HG02885 (cell line): ENCODE measurements at regions not wholly inside any gene's neighbourhood (a gene's known extent, or its start where the extent isn't known, plus 50 kb on each side); places are given as distances from the start of the nearest gene placed in this dataset.

Experiments
- ATAC-seq: cut with Tn5 transposase; IDR thresholded peaks from one replicate; pipeline ENCODE4 v1.9.1; 2021; ENCODE audit warnings: mild to moderate bottlenecking; ENCODE audit not compliant: unreplicated experiment, poor library complexity

DNA sequence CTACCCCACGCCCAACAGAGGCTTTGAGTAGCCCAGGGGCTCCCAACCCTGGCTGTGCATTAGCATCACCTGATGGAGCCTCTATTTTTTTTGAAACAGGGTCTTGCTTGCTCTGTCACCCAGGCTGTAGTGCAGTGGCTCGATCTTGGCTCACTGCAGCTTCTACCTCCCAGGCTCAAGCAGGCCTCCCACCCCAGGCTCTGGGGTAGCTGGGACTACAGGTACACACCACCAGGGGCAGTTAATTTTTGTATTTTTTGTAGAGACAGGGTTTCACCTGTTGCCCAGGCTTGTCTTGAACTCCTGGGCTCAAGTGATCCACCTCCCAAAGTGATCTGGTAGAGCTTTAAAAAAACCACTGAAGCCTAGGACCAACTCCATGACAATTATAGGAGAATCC is 394.8 kb upstream of the ATP5MC3 start:
- no peak for ATAC-seq

DNA sequence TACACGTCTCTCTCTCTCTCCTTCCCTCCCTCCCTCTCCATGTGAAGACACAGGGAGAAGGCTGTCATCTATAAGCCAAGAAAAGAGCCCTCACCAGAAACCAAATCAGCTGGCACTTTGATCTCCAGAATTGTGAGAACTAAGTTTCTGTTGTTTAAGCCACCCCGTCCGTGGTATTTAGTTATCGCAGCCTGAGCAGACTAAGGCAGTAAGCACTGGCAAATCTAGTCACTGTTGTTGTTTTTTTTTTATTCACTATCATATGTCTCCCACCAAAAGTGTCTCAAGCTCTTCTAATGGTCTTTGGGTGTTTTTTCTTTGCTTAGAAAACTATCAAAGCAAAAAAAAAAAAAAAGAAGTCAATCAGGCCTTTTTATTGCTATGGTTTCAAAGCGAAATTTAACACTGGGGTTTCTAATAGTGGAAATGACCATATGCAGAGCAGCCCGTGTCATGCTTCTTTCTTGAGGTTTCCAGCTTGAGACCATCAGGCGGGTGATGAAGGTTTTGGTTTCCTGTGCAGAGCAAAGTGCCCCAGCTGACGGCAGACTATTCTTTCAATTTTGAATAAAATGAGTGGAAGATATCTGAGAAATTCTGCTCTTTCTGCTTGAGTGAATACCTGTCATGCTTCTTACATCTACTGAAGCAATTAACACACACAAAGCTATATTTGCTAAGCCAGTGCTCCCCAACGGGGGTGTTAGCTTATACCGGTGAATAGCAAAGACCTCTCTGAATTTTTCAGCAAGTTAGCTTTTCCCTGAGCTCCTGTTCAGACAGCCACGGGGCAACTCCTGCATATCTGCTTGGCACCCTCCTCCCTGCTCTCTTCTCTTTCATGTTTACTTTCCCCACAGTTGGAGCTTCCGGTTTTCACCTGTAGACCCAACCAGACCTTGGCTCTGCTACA is 394.1 kb upstream of the ATP5MC3 start:
- peak; percentile 98 for ATAC-seq

DNA sequence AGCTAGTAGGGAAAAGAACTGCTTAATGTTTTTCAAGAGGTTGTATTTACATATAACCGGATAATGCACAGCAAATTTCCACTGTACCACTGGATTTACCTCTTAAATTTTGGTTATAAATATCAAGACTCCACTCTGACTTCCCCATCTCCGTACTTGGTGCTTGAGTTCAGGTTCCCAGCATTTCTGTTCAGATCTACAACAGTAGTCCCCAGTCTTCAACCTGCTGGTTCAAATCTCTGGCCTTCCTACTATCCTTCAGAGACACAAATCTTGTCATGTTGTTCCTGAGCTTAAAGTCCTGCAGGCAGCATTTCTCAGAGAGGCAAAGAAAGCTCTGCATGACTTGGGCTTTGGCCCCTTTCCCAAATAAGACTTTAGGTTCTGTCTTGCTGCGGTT is 392.6 kb upstream of the ATP5MC3 start:
- no peak for ATAC-seq

DNA sequence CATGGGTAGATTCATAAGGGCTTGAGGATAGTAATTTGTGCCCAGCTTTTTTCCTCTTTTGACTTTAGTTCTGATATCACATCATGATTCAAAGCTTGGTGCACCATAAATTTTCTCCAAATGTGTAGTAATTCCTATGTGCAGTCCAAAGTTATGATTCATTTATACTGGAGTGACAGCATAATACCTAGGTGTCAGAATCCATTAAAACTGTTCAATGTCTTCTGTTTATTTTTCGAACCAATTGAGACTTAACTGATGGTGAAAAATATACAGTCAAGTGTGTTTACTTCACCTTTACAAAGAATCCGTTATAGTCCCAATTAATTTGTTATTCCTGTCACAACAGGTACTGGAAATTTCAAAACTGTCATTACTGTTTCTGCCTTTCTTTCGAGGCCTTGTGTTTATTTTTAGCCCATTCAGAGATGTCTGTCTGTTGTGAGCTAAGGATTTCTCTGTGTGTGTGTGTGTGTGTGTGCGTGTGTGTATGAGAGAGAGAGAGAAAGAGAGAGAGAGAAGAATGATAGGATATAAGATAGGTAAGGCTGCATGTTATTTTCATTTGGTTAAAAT is 389.7 kb upstream of the ATP5MC3 start:
- ATAC-seq = no peak

DNA sequence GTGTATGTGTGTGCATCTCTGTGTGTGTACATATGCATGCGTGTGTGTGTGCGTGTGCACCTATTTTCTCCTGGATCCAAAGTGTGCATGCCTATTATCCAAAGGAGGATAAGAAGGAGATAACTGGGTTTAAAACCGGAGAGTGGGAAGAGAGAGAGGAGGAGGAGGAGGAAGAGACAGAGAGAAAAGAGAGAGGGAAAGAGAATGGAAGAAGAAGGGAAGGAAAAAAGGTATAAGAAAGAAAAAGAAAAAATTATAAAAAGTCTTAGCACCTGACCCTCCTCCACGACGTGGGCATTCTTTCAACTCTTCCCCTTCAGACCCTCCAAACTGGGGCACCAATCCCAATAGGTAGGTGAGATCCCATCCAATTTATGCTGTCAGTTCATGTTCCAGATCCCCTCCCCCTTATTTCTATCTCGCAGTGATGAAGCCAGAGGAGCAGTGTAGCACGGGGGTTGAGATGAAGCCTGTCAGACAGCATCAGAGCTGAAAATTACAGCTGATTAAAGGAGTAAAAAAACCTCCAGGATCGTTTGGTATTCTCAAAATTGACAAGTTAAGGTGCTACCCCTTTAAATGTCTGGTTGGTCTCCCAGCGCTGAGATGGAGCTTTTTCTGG is 386.7 kb upstream of the ATP5MC3 start:
- no peak for ATAC-seq

DNA sequence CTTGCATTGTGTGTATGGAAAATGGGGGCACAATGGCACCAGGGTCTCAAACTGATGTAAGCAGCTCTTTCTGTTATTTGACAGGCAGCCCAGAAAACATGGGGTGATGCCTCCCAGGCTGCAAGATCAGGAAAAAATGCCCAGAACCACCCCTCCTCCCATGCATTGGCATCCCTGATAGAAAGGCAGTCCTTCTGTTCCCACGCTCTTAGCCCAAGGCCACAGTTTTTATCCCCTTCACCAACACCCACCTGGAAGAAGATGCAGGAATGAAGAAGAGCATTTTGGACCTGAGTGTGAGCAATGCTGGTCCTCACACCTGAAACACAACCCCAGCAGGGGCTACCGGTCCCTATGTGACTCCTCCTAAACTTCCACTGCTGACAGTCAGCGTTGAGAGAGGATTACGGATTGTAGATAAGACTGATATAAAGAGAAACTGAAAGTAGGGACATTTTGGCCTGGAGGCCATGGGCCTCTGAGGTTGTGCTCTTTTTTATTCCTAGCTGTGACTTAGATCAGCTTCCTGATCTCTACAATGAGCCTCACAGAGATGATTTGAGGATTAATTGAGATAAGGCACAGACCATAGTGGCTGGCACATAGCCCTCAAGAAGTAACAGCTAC is 386.0 kb upstream of the ATP5MC3 start:
- no peak for ATAC-seq

DNA sequence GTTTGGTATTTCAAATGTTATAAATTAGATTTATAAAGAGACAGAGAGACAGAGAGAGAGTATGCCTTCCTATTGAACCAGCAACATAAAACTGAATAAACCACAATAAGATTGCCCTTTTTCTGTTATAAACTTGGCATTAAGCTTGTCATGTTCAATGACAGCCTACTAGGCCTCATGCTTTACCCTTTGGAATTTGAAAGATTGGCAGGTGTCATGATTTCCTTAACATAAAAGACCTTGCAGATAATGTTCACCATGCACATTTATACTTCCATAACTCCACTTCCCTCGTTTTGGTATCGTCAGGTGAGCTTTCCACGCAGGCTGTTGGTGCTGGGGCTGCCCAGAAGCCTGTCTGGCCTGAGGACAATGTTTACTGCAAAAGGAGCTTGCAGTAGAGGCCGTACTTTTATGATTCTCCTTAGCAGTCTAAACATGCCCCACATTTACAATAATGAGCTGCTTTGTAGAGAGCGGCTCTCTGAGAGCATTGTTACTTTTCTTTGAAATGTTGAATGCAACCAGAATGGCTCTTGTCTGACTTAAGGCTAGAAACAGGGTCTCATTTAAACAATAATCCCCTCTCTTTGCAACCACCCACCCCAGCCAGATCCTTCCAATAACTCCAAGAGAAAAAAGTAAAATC is 379.1 kb upstream of the ATP5MC3 start:
- no peak for ATAC-seq

DNA sequence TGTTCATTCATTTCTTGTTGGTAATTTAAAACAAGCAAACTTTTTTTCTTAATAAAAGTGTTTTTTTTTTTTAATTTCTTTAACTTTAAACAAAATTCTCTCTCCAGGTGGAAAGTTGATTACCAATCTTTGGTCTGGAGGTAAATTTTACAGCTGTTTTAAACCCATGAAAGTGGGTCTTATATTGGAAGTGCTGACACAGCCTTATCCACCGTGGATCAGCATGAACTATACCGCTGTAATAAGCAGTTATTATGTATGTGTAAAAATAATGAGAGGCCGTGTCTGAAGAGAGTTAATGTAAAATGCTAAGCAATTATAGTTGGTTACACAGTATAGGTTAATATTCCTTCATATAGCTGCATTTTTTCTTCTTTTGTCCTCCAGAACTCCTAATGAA is 378.1 kb upstream of the ATP5MC3 start:
- no peak for ATAC-seq

DNA sequence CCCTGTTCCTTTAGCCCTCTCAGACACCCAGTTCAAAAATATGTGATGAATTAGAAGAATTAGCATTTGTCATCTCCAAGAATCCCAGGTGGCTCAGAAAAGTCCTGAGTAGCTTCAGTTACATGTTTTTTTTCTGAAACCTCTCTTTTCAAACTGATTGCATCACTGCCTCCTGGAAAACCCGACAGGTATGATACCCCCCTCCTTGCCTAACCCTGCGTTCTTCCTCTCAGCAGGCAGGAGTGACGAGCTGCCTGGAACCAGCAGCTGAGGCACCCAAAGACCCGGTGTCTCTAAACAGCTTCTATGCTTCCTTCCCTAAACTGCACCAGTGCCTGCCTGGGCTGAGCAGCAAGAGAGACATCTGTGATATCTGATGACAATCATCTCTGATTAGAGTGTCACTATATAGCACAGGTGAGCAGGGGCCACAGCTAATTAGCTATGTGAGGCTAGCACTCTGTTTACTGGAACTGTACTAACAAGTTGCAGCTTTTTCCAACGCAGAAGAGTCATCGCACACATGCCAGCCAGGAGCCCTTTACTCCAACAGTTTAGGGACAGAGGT is 376.4 kb upstream of the ATP5MC3 start:
- ATAC-seq = no peak

DNA sequence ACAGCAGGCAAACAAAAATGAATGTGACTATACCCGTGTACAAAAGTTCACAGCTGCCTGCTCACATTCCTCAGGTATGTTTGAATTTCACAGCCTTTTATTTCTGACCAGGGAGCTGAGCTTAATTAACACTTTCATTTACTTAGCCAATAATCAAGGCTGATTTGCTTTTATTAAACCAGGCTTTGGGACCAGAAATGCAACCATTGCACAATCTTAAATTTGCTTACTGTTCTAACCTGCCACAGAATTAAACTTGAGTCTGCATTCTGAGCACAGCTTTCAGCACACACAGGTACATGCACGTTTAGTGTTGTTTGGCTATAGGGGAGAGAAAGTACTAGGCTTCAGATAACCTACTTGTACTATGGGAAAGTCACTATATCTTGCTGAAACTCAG is 372.4 kb upstream of the ATP5MC3 start:
- ATAC-seq = no peak

DNA sequence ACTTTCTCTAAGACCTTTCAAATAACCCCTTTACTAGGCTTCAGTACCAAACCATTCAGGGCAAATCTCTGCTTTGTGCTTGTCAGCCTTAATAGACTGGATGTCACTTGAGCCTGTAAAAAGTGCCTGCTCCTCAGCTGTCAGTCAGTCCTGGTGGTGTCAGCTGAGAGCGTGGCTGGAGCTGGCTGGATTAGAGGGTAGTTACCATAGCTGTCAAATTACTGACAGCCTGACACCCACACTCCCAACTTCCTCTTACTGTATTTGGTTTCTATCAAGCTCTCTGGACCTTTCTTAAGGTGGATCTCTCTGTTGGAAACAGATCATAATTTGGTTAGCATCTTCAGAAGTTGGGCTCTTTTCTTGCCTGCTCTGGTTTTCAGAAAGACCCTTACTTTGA is 371.4 kb upstream of the ATP5MC3 start:
- ATAC-seq = no peak

DNA sequence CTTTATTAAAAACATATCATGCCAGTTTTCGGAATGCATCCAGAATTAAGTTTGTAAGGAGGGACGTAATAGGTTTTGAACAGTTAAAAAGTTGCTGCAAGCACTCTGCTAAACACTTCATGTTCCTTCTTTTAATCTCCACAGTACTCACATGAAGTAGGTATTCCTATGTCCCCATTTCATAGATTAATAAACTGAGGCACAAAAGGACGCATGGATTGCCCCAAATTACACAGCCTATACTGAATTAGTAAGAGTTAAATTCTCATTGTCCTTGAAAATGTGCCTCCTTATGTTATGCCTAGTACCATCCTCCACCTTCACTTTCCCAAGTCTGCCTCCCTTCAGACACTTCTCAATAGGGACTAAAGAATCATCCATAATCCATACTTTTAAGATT is 358.9 kb upstream of the ATP5MC3 start:
- no peak for ATAC-seq

DNA sequence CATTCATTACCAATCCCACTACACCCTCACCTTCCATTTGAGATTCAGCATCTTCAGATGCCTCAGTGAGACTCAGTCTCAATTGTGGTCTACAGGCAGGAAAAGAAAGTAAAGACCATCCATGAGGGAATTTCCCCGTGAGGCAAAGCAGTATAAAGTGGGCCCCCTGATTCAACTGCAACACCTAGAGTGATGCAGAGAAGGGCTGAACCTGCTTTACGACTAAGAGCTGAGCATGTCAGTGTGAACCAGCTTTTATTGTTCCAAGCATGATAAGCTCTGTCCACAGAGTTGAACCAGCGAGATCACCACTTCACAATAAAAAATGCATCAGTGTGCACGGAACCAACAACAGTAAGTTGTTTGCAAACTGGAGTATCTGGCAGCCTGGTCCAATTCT is 357.6 kb upstream of the ATP5MC3 start:
- ATAC-seq = no peak

DNA sequence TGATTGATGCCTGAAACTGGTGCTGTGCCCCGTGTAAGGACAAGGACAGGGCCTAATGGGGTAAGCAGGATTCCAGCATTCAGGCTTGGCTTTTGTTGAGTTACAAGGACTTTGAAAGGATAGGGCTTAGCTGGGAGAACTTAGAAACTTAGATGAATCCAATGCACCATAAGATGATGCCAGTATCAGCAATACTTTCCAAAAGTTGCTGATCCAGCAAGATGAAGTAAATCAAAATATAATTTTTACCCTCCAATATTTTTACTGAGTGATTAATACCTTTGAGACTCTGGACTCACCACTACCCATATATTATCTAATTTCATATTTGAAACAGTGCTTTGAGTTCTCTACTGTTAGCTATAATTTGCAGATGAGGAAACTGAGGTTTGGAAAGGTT is 354.5 kb upstream of the ATP5MC3 start:
- ATAC-seq = no peak

DNA sequence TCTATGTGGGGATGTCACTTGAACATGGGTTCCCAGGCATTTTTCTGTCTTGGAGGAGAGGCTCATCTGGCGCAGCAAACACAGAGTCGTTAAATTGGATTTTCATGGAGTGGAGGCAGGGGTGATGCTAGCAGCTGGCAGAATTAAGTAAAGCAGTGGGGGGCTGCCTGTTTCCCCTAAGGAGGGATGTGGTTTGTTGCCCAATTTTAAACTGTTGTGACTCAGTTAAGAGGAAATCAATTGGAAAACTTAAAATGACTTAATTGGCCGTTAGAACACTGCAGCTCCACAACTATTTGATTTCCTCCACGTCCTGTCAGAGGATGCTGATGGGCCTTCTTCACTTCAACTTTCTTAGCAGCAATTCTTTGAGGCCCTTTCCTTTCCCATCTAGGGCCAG is 354.1 kb upstream of the ATP5MC3 start:
- no peak for ATAC-seq

DNA sequence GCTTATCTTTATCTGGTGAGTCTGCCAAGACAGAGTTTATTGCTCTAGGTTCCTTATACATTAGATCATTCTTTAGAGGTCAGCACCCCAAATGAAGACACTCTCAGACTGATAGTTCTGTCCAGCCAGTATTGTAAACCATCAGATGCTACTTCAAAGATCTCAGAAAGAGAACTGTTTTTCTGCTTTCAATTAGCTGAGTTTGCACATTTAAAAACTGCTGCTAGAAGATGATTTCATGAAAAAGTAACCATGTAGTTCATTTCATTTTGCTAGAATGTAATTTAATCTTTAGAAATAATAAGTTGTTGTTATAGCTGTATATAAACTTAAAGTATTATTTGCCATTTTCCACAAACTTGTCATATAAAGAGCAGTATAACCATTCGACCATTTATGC is 344.5 kb upstream of the ATP5MC3 start:
- ATAC-seq = no peak

DNA sequence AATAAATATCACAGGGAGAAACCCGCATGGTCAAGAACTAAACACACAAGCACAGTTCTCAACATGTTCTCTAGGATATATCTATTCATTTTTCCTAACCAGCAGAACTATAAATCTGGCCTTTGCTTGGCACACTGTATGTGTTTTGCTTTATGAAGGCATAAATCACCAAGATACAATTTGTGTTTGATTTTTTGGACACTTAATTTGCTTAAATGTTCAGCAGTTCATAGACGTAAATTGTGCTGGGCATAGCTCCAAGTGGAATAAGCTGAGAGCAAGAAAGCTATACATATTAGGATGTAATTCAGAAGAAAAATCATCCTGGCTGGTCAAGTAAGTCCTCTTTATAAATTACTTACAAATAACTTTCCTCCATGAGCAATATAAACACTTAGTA is 341.5 kb upstream of the ATP5MC3 start:
- ATAC-seq = no peak

DNA sequence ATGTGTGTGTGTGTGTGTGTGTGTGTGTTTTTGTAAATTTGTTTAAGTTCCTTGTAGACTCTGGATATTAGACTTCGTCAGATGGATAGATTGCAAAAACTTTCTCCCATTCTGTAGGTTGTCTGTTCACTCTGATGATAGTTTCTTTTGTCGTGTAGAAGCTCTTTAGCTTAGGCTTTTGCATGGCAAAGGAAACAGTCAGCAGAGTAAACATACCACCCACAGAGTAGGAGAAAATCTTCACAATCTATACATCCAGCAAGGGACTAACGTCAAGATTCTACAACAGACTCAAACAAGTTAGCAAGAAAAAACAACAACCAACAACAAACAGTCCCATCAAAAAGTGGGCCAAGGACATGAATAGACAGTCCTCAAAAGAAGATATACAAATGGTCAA is 336.7 kb upstream of the ATP5MC3 start:
- no peak for ATAC-seq

DNA sequence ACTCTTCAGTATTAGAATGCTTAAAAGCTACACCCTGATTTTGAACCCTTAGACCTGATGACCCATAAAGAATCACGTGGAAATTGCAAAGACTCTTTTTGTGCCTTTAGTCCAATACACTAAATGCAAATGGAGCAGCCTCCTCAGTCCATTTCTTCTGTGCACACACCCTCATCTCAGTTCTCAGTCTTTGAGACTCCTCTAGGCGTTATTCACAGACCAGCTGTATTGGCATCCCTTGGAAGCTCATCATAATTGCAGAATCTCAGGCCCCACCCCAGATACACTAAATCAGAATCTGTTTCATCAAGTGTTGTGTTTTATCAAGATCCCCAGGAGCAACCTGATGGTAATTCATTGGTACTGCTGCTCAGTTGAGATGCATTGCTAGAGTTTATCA is 335.0 kb upstream of the ATP5MC3 start:
- no peak for ATAC-seq

DNA sequence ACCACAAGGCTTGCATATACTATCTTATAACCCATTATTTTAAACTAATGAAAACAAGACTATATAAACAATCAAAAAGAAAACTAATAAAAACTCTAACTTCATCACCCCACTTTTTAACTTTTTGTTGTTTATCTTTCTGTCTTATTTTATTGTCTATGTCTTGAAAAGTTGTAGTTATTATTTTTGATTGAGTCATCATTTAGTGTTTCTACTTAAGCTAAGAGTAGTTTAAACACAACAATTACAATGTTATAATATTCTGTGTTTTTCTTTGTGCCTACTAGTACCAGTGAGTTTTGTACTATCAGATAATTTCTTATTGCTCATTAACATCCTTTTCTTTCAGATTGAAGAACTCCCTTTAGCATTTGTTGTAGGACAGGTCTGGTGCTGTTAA is 318.7 kb upstream of the ATP5MC3 start:
- no peak for ATAC-seq
